ENCODE measurements at regions not wholly inside any gene's neighbourhood (a gene's known extent, or its start where the extent isn't known, plus 50 kb on each side); places are given as distances from the start of the nearest gene placed in this dataset.
A peak's percentile ranks its signal among the peaks of the same experiment; 100 is the strongest.

GRCh38 chr15:101568821-101569555, 79.5 kb upstream of the PCSK6 start:
- ChIA-PET CTCF (no interaction called here), POLR2A (no interaction called here)
- ATAC-seq, result no peak
- DNase-seq, result no peak
- Histone ChIP-seq H3K27ac (ENCODE audit: low read depth, low read length) (no peak overlapping the region), H3K4me3 (ENCODE audit: low read length) (no peak overlapping the region), H3K4me1 (ENCODE audit: control insufficient read depth in 2 of 2, insufficient read depth in 2 of 2, low read length in 2 of 2) (no peaks in the 10 kb centered on the region), H3K36me3 (ENCODE audit: control insufficient read depth in 2 of 3, insufficient read depth in 3 of 3, low read length in 3 of 3) (no peaks in the 10 kb centered on the region), H3K27me3 (ENCODE audit: control insufficient read depth in 2 of 2, insufficient read depth in 2 of 2, low read length in 2 of 2) (no peaks in the 10 kb centered on the region), H3K9me3 (ENCODE audit: control insufficient read depth in 2 of 3, low read length in 3 of 3) (no peaks in the 10 kb centered on the region)
- no peak overlapping the region for H3K27ac Mint-ChIP-seq
- H3K27me3 Mint-ChIP-seq, result peaks cover 6 to 43% (median 30%) of the 10 kb centered on the region in 5 donors
- H3K4me3 Mint-ChIP-seq, result no peak overlapping the region
- intact Hi-C loops (cut with micrococcal nuclease), result no loop called here
- no peaks in the 10 kb centered on the region for H3K36me3 Mint-ChIP-seq
- H3K4me1 Mint-ChIP-seq, result no peaks in the 10 kb centered on the region
- peaks cover 0 to 1% (median 0%) of the 10 kb centered on the region in 11 donors for H3K9me3 Mint-ChIP-seq

DNA sequence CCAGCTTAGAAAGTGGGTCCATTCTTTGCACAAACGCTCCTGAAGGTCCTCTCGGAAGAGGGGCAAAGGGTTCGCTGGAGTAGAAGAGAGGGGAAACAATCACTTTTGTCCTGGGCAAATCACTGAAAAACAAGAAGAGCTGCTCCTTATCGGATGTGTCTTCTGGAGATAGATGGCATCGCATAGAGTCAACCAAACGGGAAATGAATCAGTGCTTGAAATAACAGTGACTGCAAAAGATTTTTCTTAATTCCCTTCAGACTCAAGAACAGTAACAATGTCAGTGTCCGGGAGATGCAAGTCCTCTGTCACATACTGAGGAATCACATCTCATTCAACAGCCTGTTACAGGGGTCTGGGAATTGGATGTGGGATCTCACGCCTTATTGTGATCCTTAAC, 78.8 kb upstream of the PCSK6 start:
- Histone ChIP-seq H3K4me3 (ENCODE audit: low read length) (no peak overlapping the region), H3K4me1 (ENCODE audit: control insufficient read depth in 2 of 2, insufficient read depth in 2 of 2, low read length in 2 of 2) (no peaks in the 10 kb centered on the region), H3K36me3 (ENCODE audit: control insufficient read depth in 2 of 3, insufficient read depth in 3 of 3, low read length in 3 of 3) (no peaks in the 10 kb centered on the region), H3K27ac (ENCODE audit: low read depth, low read length) (no peak overlapping the region), H3K27me3 (ENCODE audit: control insufficient read depth in 2 of 2, insufficient read depth in 2 of 2, low read length in 2 of 2) (no peaks in the 10 kb centered on the region), H3K9me3 (ENCODE audit: control insufficient read depth in 2 of 3, low read length in 3 of 3) (no peaks in the 10 kb centered on the region)
- intact Hi-C loops (cut with micrococcal nuclease), result no loop called here
- Mint-ChIP-seq H3K4me3 (no peak overlapping the region), H3K27ac (no peak overlapping the region), H3K36me3 (no peaks in the 10 kb centered on the region), H3K9me3 (peaks cover 0 to 2% (median 0%) of the 10 kb centered on the region in 11 donors), H3K4me1 (no peaks in the 10 kb centered on the region), H3K27me3 (peaks cover 1 to 46% (median 29%) of the 10 kb centered on the region in 5 donors)
- ChIA-PET POLR2A (no interaction called here), CTCF (no interaction called here)
- no peak for DNase-seq
- ATAC-seq, result no peak

DNA sequence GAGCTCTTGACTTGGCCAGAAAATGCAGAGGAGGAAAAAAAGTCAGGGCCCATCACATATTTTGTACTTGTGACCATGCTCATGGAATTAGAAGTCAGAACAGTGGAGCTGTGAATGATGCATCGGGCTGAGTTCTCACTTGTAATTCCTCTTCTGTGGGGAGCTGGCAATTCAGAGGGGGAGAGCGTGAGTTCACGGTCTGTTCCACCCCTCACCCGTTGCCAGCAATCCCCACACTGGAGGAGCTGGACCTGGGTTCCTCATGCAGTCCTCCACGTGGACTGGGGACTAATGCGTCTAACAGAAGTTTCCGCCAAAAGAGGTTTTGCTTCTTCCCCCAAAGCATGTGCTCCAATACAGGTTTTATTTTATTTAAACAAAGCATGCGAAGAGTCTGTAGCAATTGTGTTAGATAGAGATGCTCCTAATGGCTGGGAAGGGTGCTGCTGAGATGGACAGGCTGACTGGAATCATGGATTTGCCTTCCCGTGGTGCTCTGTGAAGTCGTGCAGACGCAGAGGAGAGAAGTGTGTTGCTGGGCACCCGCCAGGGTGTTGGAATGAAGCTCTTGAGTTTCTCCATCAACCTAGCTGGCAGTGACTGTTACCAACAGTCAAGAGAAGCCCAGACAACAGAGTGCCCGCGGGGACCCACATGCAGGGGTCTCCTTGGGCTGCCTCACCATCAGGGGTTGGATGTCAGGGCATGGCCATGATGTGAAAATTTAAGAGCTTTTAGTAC, 77.4 kb upstream of the PCSK6 start:
- Histone ChIP-seq H3K9me3 (ENCODE audit: control insufficient read depth in 2 of 3, low read length in 3 of 3) (no peaks in the 10 kb centered on the region), H3K27me3 (ENCODE audit: control insufficient read depth in 2 of 2, insufficient read depth in 2 of 2, low read length in 2 of 2) (no peaks in the 10 kb centered on the region), H3K36me3 (ENCODE audit: control insufficient read depth in 2 of 3, insufficient read depth in 3 of 3, low read length in 3 of 3) (no peaks in the 10 kb centered on the region), H3K4me1 (ENCODE audit: control insufficient read depth in 2 of 2, insufficient read depth in 2 of 2, low read length in 2 of 2) (no peaks in the 10 kb centered on the region), H3K4me3 (ENCODE audit: low read length) (no peak overlapping the region), H3K27ac (ENCODE audit: low read depth, low read length) (no peak overlapping the region)
- Mint-ChIP-seq H3K9me3 (peaks cover 0 to 2% (median 0%) of the 10 kb centered on the region in 11 donors), H3K27me3 (peaks cover 0 to 39% (median 28%) of the 10 kb centered on the region in 5 donors), H3K4me3 (no peak overlapping the region), H3K27ac (no peak overlapping the region), H3K4me1 (no peaks in the 10 kb centered on the region), H3K36me3 (no peaks in the 10 kb centered on the region)
- DNase-seq (no peak), ATAC-seq (no peak)
- CTCF ChIA-PET, result no interaction called here
- POLR2A ChIA-PET, result no interaction called here
- intact Hi-C loops (cut with micrococcal nuclease), result no loop called here

DNA sequence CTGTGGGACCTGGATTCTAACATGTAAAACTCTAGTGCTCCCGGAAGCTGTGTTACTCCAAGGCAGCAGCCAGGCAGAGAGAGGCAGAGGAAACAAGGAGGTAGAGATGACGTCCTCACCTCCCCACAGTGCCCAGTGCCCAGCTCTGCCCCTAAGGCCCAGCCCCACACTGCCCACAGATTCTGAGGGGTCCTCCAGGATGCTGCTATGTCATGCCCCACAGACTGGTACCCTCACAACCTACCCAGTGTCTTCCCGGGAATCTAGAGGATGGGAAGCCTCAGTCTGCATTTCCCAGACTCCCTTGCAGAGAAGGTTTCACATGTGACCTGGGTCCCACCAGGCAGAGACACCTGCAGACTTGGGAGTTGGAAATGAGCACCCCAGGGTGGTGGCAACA, 75.9 kb upstream of the PCSK6 start:
- Mint-ChIP-seq H3K9me3 (peaks cover 0 to 2% (median 0%) of the 10 kb centered on the region in 11 donors), H3K27me3 (peaks cover 0 to 38% (median 32%) of the 10 kb centered on the region in 5 donors), H3K4me3 (no peak overlapping the region), H3K36me3 (no peaks in the 10 kb centered on the region), H3K27ac (no peak overlapping the region), H3K4me1 (peaks cover 0 to 2% (median 0%) of the 10 kb centered on the region in 7 donors)
- H3K4me3 ChIP-seq (ENCODE audit: low read length), result no peak overlapping the region
- no peaks in the 10 kb centered on the region for H3K27me3 ChIP-seq (ENCODE audit: control insufficient read depth in 2 of 2, insufficient read depth in 2 of 2, low read length in 2 of 2)
- no peak for ATAC-seq
- ChIA-PET CTCF (no interaction called here), POLR2A (no interaction called here)
- no peaks in the 10 kb centered on the region for H3K36me3 ChIP-seq (ENCODE audit: control insufficient read depth in 2 of 3, insufficient read depth in 3 of 3, low read length in 3 of 3)
- no peak for DNase-seq
- H3K4me1 ChIP-seq (ENCODE audit: control insufficient read depth in 2 of 2, insufficient read depth in 2 of 2, low read length in 2 of 2), result no peaks in the 10 kb centered on the region
- no peak overlapping the region for H3K27ac ChIP-seq (ENCODE audit: low read depth, low read length)
- no peaks in the 10 kb centered on the region for H3K9me3 ChIP-seq (ENCODE audit: control insufficient read depth in 2 of 3, low read length in 3 of 3)
- intact Hi-C loops (cut with micrococcal nuclease), result no loop called here

DNA sequence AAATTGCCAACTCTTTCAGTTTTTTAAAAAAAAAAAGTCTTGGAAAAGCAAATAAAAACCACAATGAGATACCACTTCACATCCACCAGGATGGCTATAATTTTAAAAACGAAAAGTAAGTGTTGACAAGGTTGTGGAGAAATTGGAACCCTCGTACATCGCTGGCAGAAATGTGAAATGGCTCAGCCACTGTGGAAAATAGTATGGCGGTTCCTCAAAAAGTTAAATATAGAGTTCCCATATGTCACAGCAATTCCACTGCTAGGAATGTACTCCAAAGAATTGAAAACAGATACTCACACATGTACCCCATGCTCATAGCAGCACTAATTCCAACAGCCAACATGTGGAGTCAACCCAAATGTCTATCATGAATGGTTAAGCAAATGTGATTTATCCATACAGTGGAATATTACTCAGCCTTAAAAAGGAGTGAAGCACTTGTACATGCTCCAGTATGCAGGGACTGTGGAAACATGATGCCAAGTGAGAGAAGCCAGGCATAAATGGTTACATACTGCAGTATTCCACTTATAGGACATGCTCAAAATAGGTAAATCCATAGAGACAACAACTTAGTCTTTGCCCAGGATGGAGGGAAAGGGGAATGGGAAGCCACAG, 73.8 kb upstream of the PCSK6 start:
- ChIA-PET CTCF (no interaction called here), POLR2A (no interaction called here)
- ATAC-seq (no peak), DNase-seq (no peak)
- no peaks in the 10 kb centered on the region for H3K36me3 Mint-ChIP-seq
- Histone ChIP-seq H3K27me3 (ENCODE audit: control insufficient read depth in 2 of 2, insufficient read depth in 2 of 2, low read length in 2 of 2) (no peaks in the 10 kb centered on the region), H3K9me3 (ENCODE audit: control insufficient read depth in 2 of 3, low read length in 3 of 3) (no peaks in the 10 kb centered on the region), H3K4me3 (ENCODE audit: low read length) (no peak overlapping the region), H3K36me3 (ENCODE audit: control insufficient read depth in 2 of 3, insufficient read depth in 3 of 3, low read length in 3 of 3) (no peaks in the 10 kb centered on the region), H3K4me1 (ENCODE audit: control insufficient read depth in 2 of 2, insufficient read depth in 2 of 2, low read length in 2 of 2) (no peaks in the 10 kb centered on the region), H3K27ac (ENCODE audit: low read depth, low read length) (no peak overlapping the region)
- peaks cover 0 to 7% (median 0%) of the 10 kb centered on the region in 7 donors for H3K4me1 Mint-ChIP-seq
- intact Hi-C loops (cut with micrococcal nuclease), result no loop called here
- no peak overlapping the region for H3K4me3 Mint-ChIP-seq
- H3K27me3 Mint-ChIP-seq, result peaks cover 0 to 43% (median 26%) of the 10 kb centered on the region in 5 donors
- H3K27ac Mint-ChIP-seq, result no peak overlapping the region
- peaks cover 0 to 2% (median 0%) of the 10 kb centered on the region in 11 donors for H3K9me3 Mint-ChIP-seq

- CTCF ChIA-PET, result no interaction called here
- POLR2A ChIA-PET, result no interaction called here
Observed at GRCh38 chr15:101562428-101563059, 73.0 kb upstream of the PCSK6 start.

More at GRCh38 chr15:101562428-101563059, 73.0 kb upstream of the PCSK6 start:
- intact Hi-C loops (cut with micrococcal nuclease), result no loop called here
- H3K4me3 Mint-ChIP-seq, result no peak overlapping the region
- peaks cover 0 to 7% (median 0%) of the 10 kb centered on the region in 7 donors for H3K4me1 Mint-ChIP-seq
- Histone ChIP-seq H3K9me3 (ENCODE audit: control insufficient read depth in 2 of 3, low read length in 3 of 3) (no peaks in the 10 kb centered on the region), H3K36me3 (ENCODE audit: control insufficient read depth in 2 of 3, insufficient read depth in 3 of 3, low read length in 3 of 3) (no peaks in the 10 kb centered on the region), H3K4me1 (ENCODE audit: control insufficient read depth in 2 of 2, insufficient read depth in 2 of 2, low read length in 2 of 2) (no peaks in the 10 kb centered on the region), H3K27me3 (ENCODE audit: control insufficient read depth in 2 of 2, insufficient read depth in 2 of 2, low read length in 2 of 2) (no peaks in the 10 kb centered on the region), H3K27ac (ENCODE audit: low read depth, low read length) (no peak overlapping the region), H3K4me3 (ENCODE audit: low read length) (no peak overlapping the region)
- ATAC-seq (no peak), DNase-seq (no peak)
- H3K9me3 Mint-ChIP-seq, result peaks cover 0 to 2% (median 0%) of the 10 kb centered on the region in 11 donors
- peaks cover 0 to 43% (median 23%) of the 10 kb centered on the region in 5 donors for H3K27me3 Mint-ChIP-seq
- peak overlapping the region in 1 of 9 donors; percentile 17 for H3K27ac Mint-ChIP-seq
- H3K36me3 Mint-ChIP-seq, result no peaks in the 10 kb centered on the region

Measured in naive thymus-derived CD4-positive, alpha-beta T cell (primary cell).